Activated naive CD8-positive, alpha-beta T cell treated with anti-CD3 and anti-CD28 coated beads, Interleukin-2, amount 10 ng/mL, durations not matched to agents 7 days and 5 days (primary cell): ENCODE measurements at regions not wholly inside any gene's neighbourhood (a gene's known extent, or its start where the extent isn't known, plus 50 kb on each side); places are given as distances from the start of the nearest gene placed in this dataset.
"Not testable (repeated sequence)": the region's sequence is repeated elsewhere in the genome, so short reads cannot be mapped to it uniquely, and the experiment has no call there.

Experiments used
- ATAC-seq: fragments of 150-1000 bp; cut with Tn5 transposase; one replicate; pipeline ENCODE4 v1.10.0; 2021; ENCODE audit warnings: low read depth, moderate library complexity
- POLR2A ChIA-PET: fragments of 350-600 bp; sonication (Branson Sonifier 250); formaldehyde crosslinking; loops from one replicate; lab custom pipeline; 2021; ENCODE audit warnings: antibody characterized with exemption; lab: Charles Lee
- DNase-seq: peaks from one replicate; pipeline ENCODE4 v3.0.0; 2021
- H3K27ac Mint-ChIP-seq: one replicate; pipeline ENCODE4 v1.8.0; 2022; ENCODE audit warnings: mild to moderate bottlenecking, mixed read lengths
- H3K27me3 Mint-ChIP-seq: one replicate; pipeline ENCODE4 v1.8.0; 2022; ENCODE audit warnings: mild to moderate bottlenecking, moderate library complexity, mixed read lengths
- H3K36me3 Mint-ChIP-seq: one replicate; pipeline ENCODE4 v1.8.0; 2021; ENCODE audit warnings: mild to moderate bottlenecking, mixed read lengths
- H3K4me1 Mint-ChIP-seq: one replicate; pipeline ENCODE4 v1.8.0; 2021; ENCODE audit warnings: mixed read lengths
- H3K4me3 Mint-ChIP-seq: one replicate; pipeline ENCODE4 v1.8.0; 2022; ENCODE audit warnings: mild to moderate bottlenecking, moderate library complexity, mixed read lengths
- H3K9me3 Mint-ChIP-seq: one replicate; pipeline ENCODE4 v1.8.0; 2021; ENCODE audit warnings: mixed read lengths

GRCh38 chr13:80496721-80497397 is 155.9 kb upstream of the SPRY2 start:
- POLR2A ChIA-PET: no interaction called here
- H3K36me3 Mint-ChIP-seq: peaks cover 2% of the 10 kb centered on the region
- H3K4me3 Mint-ChIP-seq: no peak overlapping the region
- no peaks in the 10 kb centered on the region for H3K4me1 Mint-ChIP-seq
- peaks cover 2% of the 10 kb centered on the region for H3K9me3 Mint-ChIP-seq
- DNase-seq: no peak
- H3K27me3 Mint-ChIP-seq: no peaks in the 10 kb centered on the region
- no peak overlapping the region for H3K27ac Mint-ChIP-seq
- no peak for ATAC-seq

- DNase-seq, H3K4me3 Mint-ChIP-seq, H3K27ac Mint-ChIP-seq, H3K4me1 Mint-ChIP-seq, H3K9me3 Mint-ChIP-seq, H3K36me3 Mint-ChIP-seq, ATAC-seq, H3K27me3 Mint-ChIP-seq, POLR2A ChIA-PET: not testable (repeated sequence)
These were observed 149.6 kb upstream of the SPRY2 start for GRCh38 chr13:80490491-80490943.

- no peak for DNase-seq
- no peaks in the 10 kb centered on the region for H3K27me3 Mint-ChIP-seq
- H3K9me3 Mint-ChIP-seq: no peaks in the 10 kb centered on the region
- no peak overlapping the region for H3K27ac Mint-ChIP-seq
- ATAC-seq: no peak
- POLR2A ChIA-PET: no interaction called here
- no peaks in the 10 kb centered on the region for H3K36me3 Mint-ChIP-seq
- no peaks in the 10 kb centered on the region for H3K4me1 Mint-ChIP-seq
- H3K4me3 Mint-ChIP-seq: no peak overlapping the region
These were observed 145.5 kb upstream of the SPRY2 start for GRCh38 chr13:80486402-80486801.

- H3K4me3 Mint-ChIP-seq: no peak overlapping the region
- H3K27ac Mint-ChIP-seq: no peak overlapping the region
- no peaks in the 10 kb centered on the region for H3K27me3 Mint-ChIP-seq
- no peaks in the 10 kb centered on the region for H3K9me3 Mint-ChIP-seq
- DNase-seq (no peak), ATAC-seq (no peak)
- H3K4me1 Mint-ChIP-seq: no peaks in the 10 kb centered on the region
- POLR2A ChIA-PET: no interaction called here
- no peaks in the 10 kb centered on the region for H3K36me3 Mint-ChIP-seq
These were observed 142.2 kb upstream of the SPRY2 start for GRCh38 chr13:80483157-80483556.

GRCh38 chr13:80481588-80481987 is 140.7 kb upstream of the SPRY2 start:
- Mint-ChIP-seq H3K27me3 (no peaks in the 10 kb centered on the region), H3K9me3 (no peaks in the 10 kb centered on the region), H3K27ac (no peak overlapping the region), H3K4me3 (no peak overlapping the region), H3K36me3 (no peaks in the 10 kb centered on the region), H3K4me1 (no peaks in the 10 kb centered on the region)
- DNase-seq: no peak
- ATAC-seq: no peak
- POLR2A ChIA-PET: no interaction called here

GRCh38 chr13:80477661-80478443 is 136.9 kb upstream of the SPRY2 start:
- Mint-ChIP-seq H3K27me3 (no peaks in the 10 kb centered on the region), H3K27ac (no peak overlapping the region), H3K9me3 (no peaks in the 10 kb centered on the region), H3K4me3 (no peak overlapping the region), H3K4me1 (no peaks in the 10 kb centered on the region), H3K36me3 (no peaks in the 10 kb centered on the region)
- no peak for DNase-seq
- no peak for ATAC-seq
- POLR2A ChIA-PET: no interaction called here

- ATAC-seq: no peak
- Mint-ChIP-seq H3K9me3 (no peaks in the 10 kb centered on the region), H3K4me3 (no peak overlapping the region), H3K36me3 (no peaks in the 10 kb centered on the region), H3K27ac (no peak overlapping the region), H3K4me1 (no peaks in the 10 kb centered on the region), H3K27me3 (no peaks in the 10 kb centered on the region)
- DNase-seq: no peak
- POLR2A ChIA-PET: no interaction called here
These were observed 136.0 kb upstream of the SPRY2 start for GRCh38 chr13:80476953-80477352.

GRCh38 chr13:80475718-80476117 is 134.8 kb upstream of the SPRY2 start:
- no peaks in the 10 kb centered on the region for H3K4me1 Mint-ChIP-seq
- H3K4me3 Mint-ChIP-seq: no peak overlapping the region
- no peaks in the 10 kb centered on the region for H3K36me3 Mint-ChIP-seq
- no peaks in the 10 kb centered on the region for H3K9me3 Mint-ChIP-seq
- no peaks in the 10 kb centered on the region for H3K27me3 Mint-ChIP-seq
- ATAC-seq (no peak), DNase-seq (no peak)
- H3K27ac Mint-ChIP-seq: no peak overlapping the region
- POLR2A ChIA-PET: no interaction called here

- Mint-ChIP-seq H3K27ac (no peak overlapping the region), H3K27me3 (no peaks in the 10 kb centered on the region), H3K9me3 (no peaks in the 10 kb centered on the region), H3K4me3 (no peak overlapping the region), H3K4me1 (no peaks in the 10 kb centered on the region), H3K36me3 (no peaks in the 10 kb centered on the region)
- ATAC-seq (no peak), DNase-seq (no peak)
- POLR2A ChIA-PET: no interaction called here
These were observed 132.8 kb upstream of the SPRY2 start for GRCh38 chr13:80473695-80474094.

- no peaks in the 10 kb centered on the region for H3K27me3 Mint-ChIP-seq
These were observed 129.0 kb upstream of the SPRY2 start for GRCh38 chr13:80469853-80470381.

GRCh38 chr13:80469105-80469852 is 128.4 kb upstream of the SPRY2 start:
- DNase-seq (no peak), ATAC-seq (no peak)
- no peaks in the 10 kb centered on the region for H3K27me3 Mint-ChIP-seq
- no peak overlapping the region for H3K27ac Mint-ChIP-seq
- H3K4me1 Mint-ChIP-seq: no peaks in the 10 kb centered on the region
- no peaks in the 10 kb centered on the region for H3K36me3 Mint-ChIP-seq
- no peaks in the 10 kb centered on the region for H3K9me3 Mint-ChIP-seq
- POLR2A ChIA-PET: no interaction called here
- no peak overlapping the region for H3K4me3 Mint-ChIP-seq

More at GRCh38 chr13:80469853-80470381, 129.0 kb upstream of the SPRY2 start:
- H3K9me3 Mint-ChIP-seq: no peaks in the 10 kb centered on the region
- H3K4me1 Mint-ChIP-seq: no peaks in the 10 kb centered on the region
- no peak overlapping the region for H3K27ac Mint-ChIP-seq
- no peak for ATAC-seq
- POLR2A ChIA-PET: no interaction called here
- DNase-seq: no peak
- H3K36me3 Mint-ChIP-seq: no peaks in the 10 kb centered on the region
- no peak overlapping the region for H3K4me3 Mint-ChIP-seq

- POLR2A ChIA-PET: no interaction called here
- ATAC-seq: no peak
- Mint-ChIP-seq H3K9me3 (no peaks in the 10 kb centered on the region), H3K36me3 (no peaks in the 10 kb centered on the region), H3K27ac (no peak overlapping the region), H3K27me3 (no peaks in the 10 kb centered on the region), H3K4me3 (no peak overlapping the region), H3K4me1 (no peaks in the 10 kb centered on the region)
- DNase-seq: no peak
These were observed 124.4 kb upstream of the SPRY2 start for GRCh38 chr13:80465321-80465720.

GRCh38 chr13:80463673-80464352 is 122.9 kb upstream of the SPRY2 start:
- Mint-ChIP-seq H3K27ac (no peak overlapping the region), H3K4me3 (no peak overlapping the region), H3K36me3 (no peaks in the 10 kb centered on the region), H3K4me1 (no peaks in the 10 kb centered on the region), H3K9me3 (no peaks in the 10 kb centered on the region), H3K27me3 (no peaks in the 10 kb centered on the region)
- no peak for DNase-seq
- no peak for ATAC-seq
- POLR2A ChIA-PET: no interaction called here
